HG03196 (cell line): ENCODE measurements at regions not wholly inside any gene's neighbourhood (a gene's known extent, or its start where the extent isn't known, plus 50 kb on each side); places are given as distances from the start of the nearest gene placed in this dataset.
"Not testable (repeated sequence)": the region's sequence is repeated elsewhere in the genome, so short reads cannot be mapped to it uniquely, and the experiment has no call there.

Source experiments
- ATAC-seq: cut with Tn5 transposase; IDR thresholded peaks from one replicate; pipeline ENCODE4 v1.9.1; 2021; ENCODE audit not compliant: unreplicated experiment

DNA sequence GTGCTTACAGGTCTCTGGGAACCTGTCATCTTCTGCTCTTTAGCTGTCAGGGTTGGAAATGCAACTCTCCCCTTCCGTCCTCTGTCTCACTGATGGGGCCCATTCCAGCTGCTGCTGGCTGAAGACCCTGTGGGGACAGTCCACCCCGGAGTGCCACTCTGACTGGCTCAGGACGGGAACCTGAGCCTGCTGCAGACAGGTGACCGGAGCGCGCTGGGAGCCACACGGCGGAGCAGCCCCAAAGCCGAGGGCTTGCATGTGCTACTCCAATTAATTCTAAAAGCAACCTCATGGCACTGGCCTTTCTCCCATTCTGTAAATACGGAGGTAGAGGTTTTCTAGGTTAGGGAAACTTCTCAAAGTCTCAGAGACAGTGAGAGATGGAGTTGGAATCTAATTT, 223.5 kb upstream of the PITRM1 start:
- ATAC-seq = no peak

DNA sequence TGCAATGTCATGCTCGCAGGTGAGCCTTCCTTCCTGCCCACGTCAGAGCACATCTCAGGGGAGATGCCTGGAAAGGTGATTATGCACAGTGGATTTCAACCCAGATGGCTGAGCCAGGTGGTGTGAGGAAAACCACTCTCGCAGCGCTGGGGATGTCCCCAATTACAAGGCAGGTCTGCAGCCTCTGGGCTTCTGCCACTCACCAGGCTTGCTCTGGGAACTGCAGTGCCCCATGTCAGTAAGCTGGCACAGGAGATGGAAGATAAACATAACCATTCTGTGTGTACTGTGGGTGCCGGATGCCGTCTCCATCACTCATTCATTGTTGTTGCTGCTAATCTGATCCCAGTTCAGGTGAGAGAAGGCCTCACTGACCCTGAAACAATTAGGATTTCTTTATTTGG, 222.9 kb upstream of the PITRM1 start:
- no peak for ATAC-seq

DNA sequence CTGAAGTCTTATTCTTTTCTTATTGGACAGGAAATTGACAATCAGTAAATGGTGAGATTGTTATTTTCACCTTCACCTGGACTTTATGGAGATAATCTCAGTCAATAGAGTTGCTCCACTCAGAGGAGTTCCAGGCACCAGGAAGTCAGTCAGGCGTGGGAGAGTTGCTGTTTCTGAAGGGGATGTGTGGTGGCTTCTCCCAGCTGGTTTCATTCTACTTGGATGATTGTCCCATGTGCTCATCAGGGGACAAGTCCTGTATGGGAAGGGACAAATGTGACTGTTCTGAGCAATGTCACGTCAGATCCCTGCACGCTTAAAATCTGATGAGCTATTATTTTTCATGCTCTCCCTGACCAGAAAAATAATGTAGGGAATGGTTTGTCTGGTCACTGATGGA, 222.5 kb upstream of the PITRM1 start:
- ATAC-seq = no peak

DNA sequence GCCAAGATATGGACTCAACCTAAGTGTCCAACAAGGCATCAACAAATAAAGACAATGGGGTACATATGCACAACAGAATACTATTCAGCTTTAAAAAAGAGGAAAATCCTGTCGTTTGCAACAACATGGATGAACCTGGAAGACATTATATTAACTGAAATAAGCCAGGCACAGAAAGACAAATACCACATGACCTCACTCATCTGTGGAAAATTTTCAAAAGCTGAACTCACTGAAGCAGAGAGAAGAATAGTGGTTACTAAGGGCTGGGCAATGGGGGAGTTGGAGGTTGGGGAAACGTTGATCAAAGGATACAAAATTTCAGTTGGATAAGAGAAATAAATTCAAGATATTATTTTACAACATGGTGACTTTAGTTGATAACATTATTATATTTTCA, 221.4 kb upstream of the PITRM1 start:
- ATAC-seq = no peak

DNA sequence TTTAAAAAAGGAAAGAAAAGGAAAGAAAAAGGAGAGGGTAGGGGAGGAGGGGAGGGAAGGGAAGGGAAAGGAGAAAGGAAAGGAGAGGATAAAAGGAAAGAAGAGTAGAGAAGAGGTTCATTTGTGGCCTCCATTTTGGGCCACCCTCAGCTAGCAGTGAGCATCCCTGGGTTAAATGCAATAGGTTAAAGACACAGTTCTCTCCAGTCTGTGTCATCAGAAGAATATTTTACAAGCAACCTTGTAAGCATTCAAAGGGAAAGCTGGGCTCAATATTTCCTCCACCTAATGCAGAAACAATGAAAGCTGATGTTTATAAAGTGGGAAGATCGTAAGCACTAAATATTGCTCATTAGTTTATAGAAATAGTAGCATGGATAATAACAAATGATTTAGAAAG, 219.1 kb upstream of the PITRM1 start:
- no peak for ATAC-seq

DNA sequence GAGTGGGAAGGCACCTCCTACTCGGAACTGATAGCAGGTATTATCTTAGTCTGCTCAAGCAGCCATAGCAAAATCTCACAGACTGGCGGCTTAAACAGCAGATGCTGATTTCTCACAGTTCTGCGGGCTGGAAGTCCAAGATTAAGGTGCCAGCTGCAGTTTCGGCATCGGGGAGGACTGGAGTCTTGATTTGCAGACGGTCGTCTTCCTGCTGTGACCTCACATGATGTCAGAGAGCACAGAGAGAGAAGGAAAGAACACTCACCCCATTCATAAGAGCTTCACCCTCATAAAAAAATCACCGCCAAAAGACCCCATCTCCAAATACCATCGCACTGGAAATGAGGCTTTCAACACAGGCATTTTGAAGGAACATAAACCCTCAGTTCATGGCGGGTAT, 216.5 kb upstream of the PITRM1 start:
- no peak for ATAC-seq

DNA sequence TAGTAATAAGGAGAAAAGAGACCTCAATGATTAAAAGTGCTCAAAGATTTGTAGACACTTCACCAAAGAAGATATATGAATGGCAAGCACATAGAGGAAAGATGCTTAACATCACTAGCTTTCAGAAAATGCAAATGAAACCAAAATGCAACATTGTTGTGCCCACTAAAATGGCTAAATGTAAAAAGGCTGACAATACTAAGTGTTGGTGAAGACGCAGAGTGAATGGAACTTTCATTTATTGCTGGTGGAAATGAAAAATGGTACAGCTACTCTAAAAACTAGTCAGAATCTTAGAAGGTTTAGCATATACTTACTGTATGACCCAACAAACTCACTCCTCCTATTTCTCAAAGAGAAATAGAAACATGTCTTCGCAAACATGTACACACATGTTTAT, 212.9 kb upstream of the PITRM1 start:
- no peak for ATAC-seq

DNA sequence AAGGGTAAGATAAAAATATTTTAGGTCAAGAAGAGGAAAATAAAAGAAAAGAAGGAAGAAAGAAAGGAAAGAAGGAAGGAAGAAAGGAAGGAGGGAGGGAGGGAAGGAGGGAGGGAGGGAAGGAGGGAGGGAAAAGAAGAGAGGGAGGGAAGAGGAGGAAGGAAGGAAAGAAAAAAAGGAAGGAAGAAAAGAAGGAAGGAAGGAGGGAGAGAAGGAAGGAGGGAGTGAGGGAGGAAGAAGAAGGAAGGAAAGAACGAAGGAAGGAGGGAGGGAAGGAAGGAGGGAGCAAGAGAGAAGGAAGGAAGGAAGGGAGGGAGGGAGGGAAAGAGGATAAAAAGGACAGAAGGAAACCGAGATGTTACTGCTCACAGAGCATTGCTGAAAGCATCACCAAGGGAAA, 209.5 kb upstream of the PITRM1 start:
- ATAC-seq = no peak

DNA sequence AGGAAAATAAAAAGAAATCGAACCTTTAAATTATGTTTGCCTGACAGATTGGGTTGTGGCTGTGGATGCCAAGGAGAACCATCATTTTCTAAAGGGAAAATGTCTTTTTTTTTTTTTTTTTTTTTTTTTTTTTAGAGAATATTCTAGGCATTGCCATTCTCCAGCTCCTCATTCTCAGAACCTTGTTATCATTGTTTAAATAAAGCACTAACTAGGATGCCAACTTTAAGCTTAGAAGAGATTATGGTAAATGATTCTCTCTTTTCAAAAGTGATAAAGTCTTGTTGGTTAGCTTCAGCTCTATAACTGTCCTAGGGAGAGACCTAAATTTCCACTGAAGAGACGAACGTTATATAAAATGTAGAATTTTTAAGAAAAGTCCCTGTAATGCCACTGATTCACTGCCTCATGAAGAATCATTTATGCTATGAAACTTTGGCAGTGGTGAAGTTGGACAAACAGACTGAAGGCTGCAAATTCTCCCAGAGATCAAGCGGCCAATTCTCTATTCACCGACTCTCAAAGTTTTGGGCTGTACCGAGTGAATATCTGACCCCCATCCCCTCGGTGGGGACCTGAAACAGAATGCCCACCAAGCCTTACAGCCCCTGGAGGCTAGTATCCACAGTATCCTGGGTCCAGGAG, 207.9 kb upstream of the PITRM1 start:
- ATAC-seq = no peak

DNA sequence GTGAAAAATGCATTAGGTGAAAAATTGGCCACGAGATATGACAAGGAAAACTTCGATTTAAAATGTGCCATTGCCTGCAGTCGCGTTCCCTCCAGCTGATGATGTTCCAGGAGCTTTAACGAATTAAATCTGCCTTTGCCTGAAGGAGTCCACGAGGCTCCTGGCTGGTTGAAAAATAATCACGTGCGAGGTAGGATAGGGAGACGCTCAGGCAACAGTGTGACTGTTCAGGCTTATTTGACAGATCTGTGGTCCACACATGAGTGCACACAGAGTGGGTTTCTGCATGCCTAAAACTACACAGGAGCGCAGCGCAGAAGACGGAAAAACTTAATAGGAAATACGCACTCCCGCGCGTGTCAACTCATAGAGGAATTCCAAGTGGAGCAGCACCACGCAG, 204.0 kb upstream of the PITRM1 start:
- ATAC-seq = no peak

DNA sequence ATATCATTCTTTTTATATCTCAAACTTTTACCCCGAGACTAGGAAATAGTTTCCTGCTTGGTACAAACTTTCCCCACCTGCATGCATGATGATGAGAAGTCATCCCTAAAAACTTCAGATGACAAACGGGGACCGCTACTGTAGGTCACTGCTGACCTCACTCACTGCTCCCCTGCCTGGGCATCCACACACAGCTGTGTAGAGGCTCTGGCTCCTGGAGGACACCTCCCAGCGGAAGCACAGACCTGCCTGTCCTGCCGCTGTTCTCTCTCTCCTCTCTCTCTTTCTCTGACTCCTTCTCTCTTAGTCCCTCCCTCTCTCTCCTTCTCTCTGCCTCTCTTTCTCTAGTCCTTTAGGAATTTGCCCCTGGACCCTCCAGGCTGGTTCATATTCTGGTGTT, 202.9 kb upstream of the PITRM1 start:
- no peak for ATAC-seq

DNA sequence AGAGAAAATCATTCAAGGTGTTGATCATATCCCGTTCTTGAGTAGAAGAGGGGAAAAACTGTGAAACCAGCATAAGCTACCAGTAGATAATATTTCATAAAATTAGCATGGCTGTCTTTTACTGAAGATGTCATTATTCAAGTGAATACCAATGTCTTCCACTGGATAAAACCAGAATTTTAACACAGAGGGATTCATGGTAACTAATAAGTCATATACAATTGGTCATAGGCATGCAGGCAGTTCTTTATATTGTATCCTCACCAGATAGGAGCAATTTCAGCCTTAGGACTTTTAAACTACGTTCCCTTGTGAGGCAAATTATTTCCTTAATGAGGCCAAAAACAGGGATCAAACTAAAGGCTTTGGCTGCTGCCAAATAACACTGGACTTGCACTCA, 202.3 kb upstream of the PITRM1 start:
- no peak for ATAC-seq

DNA sequence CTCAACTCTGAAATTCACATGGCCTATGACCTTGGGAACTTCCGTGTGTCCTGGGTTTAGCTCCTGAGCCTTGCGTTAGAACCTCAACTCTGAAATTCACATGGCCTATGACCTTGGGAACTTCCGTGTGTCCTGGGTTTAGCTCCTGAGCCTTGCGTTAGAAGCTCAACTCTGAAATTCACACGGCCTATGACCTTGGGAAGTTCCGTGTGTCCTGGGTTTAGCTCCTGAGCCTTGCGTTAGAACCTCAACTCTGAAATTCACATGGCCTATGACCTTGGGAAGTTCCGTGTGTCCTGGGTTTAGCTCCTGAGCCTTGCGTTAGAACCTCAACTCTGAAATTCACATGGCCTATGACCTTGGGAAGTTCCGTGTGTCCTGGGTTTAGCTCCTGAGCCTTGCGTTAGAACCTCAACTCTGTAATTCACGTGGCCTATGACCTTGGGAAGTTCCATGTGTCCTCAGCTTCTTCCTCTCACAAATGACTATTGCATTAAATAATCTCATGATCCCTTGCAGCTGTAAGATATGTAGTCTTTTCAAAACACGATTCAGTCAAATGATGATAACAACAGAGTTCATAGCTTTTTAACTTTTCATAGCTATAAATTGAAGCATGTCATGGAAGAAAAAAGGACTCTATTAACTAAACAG, 200.9 kb upstream of the PITRM1 start:
- ATAC-seq = not testable (repeated sequence)

DNA sequence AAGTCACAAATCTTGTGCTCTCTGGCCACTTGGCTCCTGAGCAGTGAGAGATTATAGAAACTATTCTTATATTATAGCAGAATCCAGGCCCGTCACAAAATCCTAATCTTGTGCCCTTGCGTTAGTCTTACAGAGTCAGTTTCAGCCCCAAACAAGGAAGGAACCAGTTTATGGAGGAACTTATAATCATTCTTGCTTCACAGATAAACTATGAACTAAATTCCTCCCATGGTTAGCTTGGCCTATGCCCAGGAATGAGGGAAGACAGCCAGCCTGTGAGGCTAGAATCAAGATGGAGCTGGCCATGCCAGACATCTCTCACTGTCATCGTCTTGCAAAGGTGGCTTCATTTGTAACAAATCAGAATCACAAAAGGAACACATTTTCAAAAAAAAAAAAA, 199.7 kb upstream of the PITRM1 start:
- ATAC-seq = no peak

DNA sequence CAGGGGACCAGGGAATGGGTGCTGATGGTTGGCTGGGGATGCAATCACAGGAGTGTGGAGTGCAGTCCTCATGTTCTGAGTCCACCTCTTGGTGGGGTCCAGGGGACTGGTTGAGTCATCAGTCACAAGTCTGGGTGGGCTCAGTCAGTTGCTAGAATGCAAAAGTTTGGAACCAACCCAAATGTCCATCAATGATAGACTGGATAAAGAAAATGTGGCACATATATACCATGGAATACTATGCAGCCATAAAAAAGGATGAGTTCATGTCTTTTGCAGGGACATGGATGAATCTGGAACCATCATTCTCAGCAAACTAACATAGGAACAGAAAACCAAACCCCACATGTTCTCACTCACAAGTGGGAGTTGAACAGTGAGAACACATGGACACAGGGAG, 199.0 kb upstream of the PITRM1 start:
- ATAC-seq = not testable (repeated sequence)

DNA sequence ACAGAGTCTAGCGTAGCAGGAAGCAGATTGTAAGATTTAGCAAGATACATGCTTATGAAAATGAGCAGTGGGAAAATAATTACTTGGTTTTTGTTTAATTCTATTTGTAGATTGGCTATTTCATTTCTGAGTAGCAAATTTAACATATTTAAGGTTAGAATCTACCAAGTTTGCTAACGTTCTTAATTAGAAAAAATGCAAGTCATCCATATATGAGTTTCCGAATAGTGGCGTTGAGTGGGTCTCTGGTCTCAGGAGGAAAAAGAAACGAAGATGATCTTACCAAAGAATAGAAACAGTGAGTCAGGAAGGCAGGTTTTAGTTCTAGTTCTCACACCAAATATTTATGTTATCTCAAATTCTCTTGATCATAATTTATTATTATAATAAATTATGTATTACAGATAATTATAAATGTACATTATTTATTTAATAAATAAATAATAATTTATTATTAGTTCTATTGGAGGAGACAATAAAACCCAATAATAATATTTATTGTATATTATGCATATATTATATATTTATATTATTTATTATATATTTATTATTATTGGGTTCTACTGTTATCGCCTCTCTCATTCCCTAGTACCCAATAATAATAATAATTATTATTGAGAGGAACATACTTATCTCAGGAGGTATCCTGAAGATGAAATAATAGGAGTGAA, 194.3 kb upstream of the PITRM1 start:
- ATAC-seq = no peak

DNA sequence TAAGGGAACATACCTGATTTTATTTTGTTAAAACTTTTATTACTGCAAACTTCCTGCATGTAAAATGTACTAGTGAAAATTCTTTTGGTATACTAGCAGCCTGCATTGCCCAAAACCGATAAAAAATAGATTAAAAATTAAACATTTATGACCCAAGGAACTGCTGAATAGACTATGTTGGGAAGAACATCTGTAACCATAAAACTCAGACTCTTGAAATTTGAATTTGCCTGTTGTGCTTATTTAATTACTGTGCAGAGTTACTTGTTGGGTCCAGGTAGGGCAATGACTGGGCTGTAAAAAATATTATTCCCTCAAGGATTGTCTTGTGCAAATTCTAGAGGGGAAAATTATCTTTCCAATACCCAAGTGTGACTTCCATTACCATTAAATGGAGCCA, 193.5 kb upstream of the PITRM1 start:
- no peak for ATAC-seq

DNA sequence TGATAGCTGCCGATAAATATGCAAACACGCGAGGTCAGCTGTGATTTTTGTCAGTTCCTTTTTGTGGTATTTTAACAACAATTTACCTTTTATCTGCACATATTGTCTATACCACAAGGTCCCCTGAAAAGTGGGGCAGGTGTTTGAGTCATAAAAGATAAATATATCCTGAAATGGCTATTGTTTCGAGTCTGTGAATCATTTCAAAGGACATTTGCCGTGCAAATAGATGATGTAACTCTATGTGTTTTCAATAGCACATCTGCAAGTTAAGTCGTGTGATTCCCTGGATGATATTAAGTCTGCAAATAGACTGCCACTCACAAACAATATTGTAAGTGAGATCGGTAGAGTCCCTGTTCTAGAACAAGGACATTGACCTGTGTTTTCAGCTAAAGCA, 193.0 kb upstream of the PITRM1 start:
- ATAC-seq = no peak

DNA sequence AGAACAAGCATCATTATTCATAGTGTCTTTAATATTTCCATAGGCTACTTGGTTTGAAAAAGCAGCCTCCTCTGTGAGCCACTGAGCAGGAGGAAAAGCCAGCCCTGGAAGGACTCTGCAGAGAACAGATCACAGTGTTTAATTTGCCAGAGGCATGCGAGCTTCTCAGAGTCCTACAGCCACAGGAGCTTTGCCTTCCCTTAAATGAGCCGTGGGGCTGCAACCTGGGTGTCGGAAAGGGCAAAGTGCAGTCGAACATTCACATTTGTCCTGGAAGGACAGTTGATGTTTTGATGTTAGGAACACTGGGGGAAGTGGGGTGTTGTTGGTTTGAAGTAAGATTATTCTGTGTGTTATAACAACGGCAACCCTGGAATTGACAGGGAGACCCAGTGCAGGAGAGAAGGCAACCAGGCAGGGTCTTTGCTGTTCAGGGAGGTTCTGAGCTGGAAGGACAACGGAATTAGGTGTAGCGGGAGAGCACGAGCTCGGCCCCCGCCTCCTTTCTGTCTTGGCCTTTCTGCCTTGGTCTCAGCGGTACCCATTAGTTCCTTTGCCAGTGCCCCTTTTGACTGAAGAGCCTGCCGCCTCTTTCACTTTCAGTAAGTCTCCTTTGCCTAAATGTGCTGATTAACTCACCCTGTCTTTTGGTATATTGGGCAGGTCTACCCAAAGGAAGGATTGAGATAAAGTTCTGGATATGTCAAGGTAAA, 192.3 kb upstream of the PITRM1 start:
- ATAC-seq = no peak

DNA sequence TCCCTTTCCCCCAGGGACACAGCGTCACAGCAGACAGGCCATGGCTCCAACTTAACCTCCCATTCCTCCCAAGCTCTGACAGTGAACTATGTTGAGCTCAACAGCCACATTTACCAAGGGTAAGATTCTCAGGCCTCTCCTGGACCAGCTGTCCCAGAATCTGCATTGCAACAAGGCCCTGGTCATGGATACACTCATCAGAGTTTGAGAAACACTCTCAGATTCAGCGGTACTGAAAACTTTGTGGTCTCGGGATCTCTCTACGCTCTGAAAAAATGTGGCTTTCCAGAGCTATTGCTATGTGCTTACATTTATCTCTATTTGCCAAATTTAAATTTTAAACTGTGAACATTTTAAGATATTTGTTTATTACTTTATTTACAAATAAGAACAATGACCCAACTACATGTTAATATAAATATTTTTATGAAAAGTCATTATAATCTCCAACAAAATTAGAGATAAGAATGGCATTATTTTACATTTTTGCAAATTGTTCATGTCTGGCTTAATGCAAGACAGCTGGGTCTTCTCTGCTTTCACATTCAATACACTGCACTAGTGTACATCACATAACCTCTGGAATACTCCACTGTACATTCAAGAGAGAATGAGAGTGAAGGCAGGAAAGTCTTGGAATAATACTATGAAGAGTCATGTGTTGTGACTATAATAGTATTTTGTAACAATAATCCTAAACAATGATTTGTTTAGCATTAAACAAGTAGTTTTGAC, 190.9 kb upstream of the PITRM1 start:
- ATAC-seq = no peak

DNA sequence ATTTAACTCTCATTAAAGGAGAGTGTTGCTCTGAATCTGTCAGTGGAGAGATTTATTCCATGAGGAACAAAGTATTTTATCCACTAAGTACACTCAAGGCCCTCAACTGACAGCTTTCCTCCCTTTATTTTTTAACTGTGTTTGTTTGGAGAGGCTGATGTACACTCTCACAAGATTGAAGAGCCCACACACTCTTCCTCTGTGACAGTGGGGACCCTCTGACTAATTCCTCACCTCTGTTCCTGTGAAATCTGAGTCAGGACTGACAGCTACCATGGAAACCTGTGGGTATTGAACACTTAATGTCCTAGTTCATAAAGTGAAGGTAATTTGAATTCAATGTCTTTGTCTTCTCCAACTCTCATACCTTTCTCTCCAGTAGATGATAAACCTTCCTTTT, 189.8 kb upstream of the PITRM1 start:
- ATAC-seq = no peak
